SK-N-SH treated with all-trans-retinoic acid at 6 μM for 48 hours (cell line): ENCODE measurements at regions not wholly inside any gene's neighbourhood (a gene's known extent, or its start where the extent isn't known, plus 50 kb on each side); places are given as distances from the start of the nearest gene placed in this dataset.

ENCODE experiments used
- ATAC-seq: fragments of 200-7000 bp; cut with Tn5 transposase; 3 replicates; pipeline ENCODE4 v1.9.1; 2020; ENCODE audit warnings: mild to moderate bottlenecking, moderate library complexity
- ARNTL ChIP-seq: fragments of 450-650 bp; formaldehyde crosslinking; IDR thresholded peaks from 2 replicates; pipeline ENCODE4 v1.5.0; 2020; ENCODE audit warnings: low read depth, mild to moderate bottlenecking, moderate library complexity, borderline replicate concordance
- BACH2 ChIP-seq: fragments of 250-450 bp; sonication (Bioruptor Pico); IDR thresholded peaks from 2 replicates; pipeline ENCODE4 v1.9.0; 2021; ENCODE audit warnings: mild to moderate bottlenecking, borderline replicate concordance
- CREB5 ChIP-seq: fragments of 250-450 bp; sonication (Bioruptor Pico); IDR thresholded peaks from 2 replicates; pipeline ENCODE4 v1.5.1; 2020; ENCODE audit warnings: low read depth, mild to moderate bottlenecking, moderate library complexity
- CSDC2 ChIP-seq: fragments of 250-450 bp; sonication (Bioruptor Pico); IDR thresholded peaks from 2 replicates; pipeline ENCODE4 v1.5.0; 2020; ENCODE audit warnings: mild to moderate bottlenecking, moderate library complexity
- CSRNP3 ChIP-seq: fragments of 250-450 bp; sonication (Bioruptor Pico); IDR thresholded peaks from 2 replicates; pipeline ENCODE4 v1.5.1; 2021; ENCODE audit warnings: mild to moderate bottlenecking, moderate library complexity
- ESRRG ChIP-seq: fragments of 250-450 bp; sonication (Bioruptor Pico); IDR thresholded peaks from 2 replicates; pipeline ENCODE4 v1.6.1; 2021; ENCODE audit warnings: mild to moderate bottlenecking
- GLIS3 ChIP-seq: fragments of 250-450 bp; sonication (Bioruptor Pico); IDR thresholded peaks from 2 replicates; pipeline ENCODE4 v1.5.0; 2020; ENCODE audit warnings: mild to moderate bottlenecking, moderate library complexity
- ISL1 ChIP-seq: fragments of 250-450 bp; sonication (Bioruptor Pico); IDR thresholded peaks from 2 replicates; pipeline ENCODE4 v2.1.2; 2022; ENCODE audit warnings: mild to moderate bottlenecking, moderate library complexity
- PATZ1 ChIP-seq: fragments of 250-450 bp; sonication (Bioruptor Pico); IDR thresholded peaks from 2 replicates; pipeline ENCODE4 v1.8.0; 2020; ENCODE audit warnings: mild to moderate bottlenecking, moderate library complexity, borderline replicate concordance
- POU6F1 ChIP-seq: fragments of 250-450 bp; sonication (Bioruptor Pico); IDR thresholded peaks from 2 replicates; pipeline ENCODE4 v1.8.0; 2021; ENCODE audit warnings: low read depth, mild to moderate bottlenecking, moderate library complexity, borderline replicate concordance
- PPARA ChIP-seq: fragments of 250-450 bp; sonication (Bioruptor Pico); IDR thresholded peaks from 2 replicates; pipeline ENCODE4 v1.5.0; 2020; ENCODE audit warnings: mild to moderate bottlenecking, borderline replicate concordance
- RARB ChIP-seq: fragments of 250-450 bp; sonication (Bioruptor Pico); IDR thresholded peaks from 2 replicates; pipeline ENCODE4 v1.8.0; 2021; ENCODE audit warnings: mild to moderate bottlenecking, moderate library complexity
- SNAI2 ChIP-seq: fragments of 250-450 bp; sonication (Bioruptor Pico); IDR thresholded peaks from 2 replicates; pipeline ENCODE4 v1.5.0; 2020; ENCODE audit warnings: mild to moderate bottlenecking, moderate library complexity
- TCF4 ChIP-seq: fragments of 250-450 bp; sonication (Bioruptor Pico); IDR thresholded peaks from 2 replicates; pipeline ENCODE4 v1.8.0; 2021; ENCODE audit warnings: mild to moderate bottlenecking, moderate library complexity, borderline replicate concordance
- TOX ChIP-seq: fragments of 250-450 bp; sonication (Bioruptor Pico); IDR thresholded peaks from 2 replicates; pipeline ENCODE4 v1.8.0; 2021; ENCODE audit warnings: mild to moderate bottlenecking, moderate library complexity, borderline replicate concordance
- ZC3H10 ChIP-seq: fragments of 250-450 bp; sonication (Bioruptor Pico); IDR thresholded peaks from 2 replicates; pipeline ENCODE4 v1.5.1; 2021; ENCODE audit warnings: mild to moderate bottlenecking, moderate library complexity
- ZFP3 ChIP-seq: fragments of 250-450 bp; sonication (Bioruptor Pico); IDR thresholded peaks from 2 replicates; pipeline ENCODE4 v1.5.0; 2020; ENCODE audit warnings: mild to moderate bottlenecking, moderate library complexity
- ZNF565 ChIP-seq: fragments of 450-650 bp; formaldehyde crosslinking; conservative IDR thresholded peaks from 2 replicates; pipeline ENCODE4 v1.5.0; 2020; ENCODE audit warnings: low read depth, mild to moderate bottlenecking, moderate library complexity
- ZNF70 ChIP-seq: fragments of 450-650 bp; formaldehyde crosslinking; IDR thresholded peaks from 2 replicates; pipeline ENCODE4 v1.5.0; 2020; ENCODE audit warnings: mild to moderate bottlenecking, moderate library complexity

GRCh38 chr9:82606492-82607382, 456.2 kb downstream of the RASEF start:
- TF ChIP-seq ZFP3 (CRISPR knock-in tag) (0 out of 2 replicates have a peak, but pooled peaks have one; percentile 61), CSRNP3 (CRISPR knock-in tag) (no peak)
- peak; percentile 99 for ATAC-seq

- ATAC-seq, result no peak
- TF ChIP-seq TOX (CRISPR knock-in tag), result no peak
- no peak for TF ChIP-seq ISL1 (CRISPR knock-in tag)
- no peak for TF ChIP-seq ZFP3 (CRISPR knock-in tag)
- TF ChIP-seq PPARA, result no peak
- no peak for TF ChIP-seq POU6F1 (CRISPR knock-in tag)
- no peak for TF ChIP-seq ZNF70 (CRISPR knock-in tag)
- no peak for TF ChIP-seq PATZ1 (CRISPR knock-in tag)
- no peak for TF ChIP-seq GLIS3 (CRISPR knock-in tag)
- TF ChIP-seq RARB (CRISPR knock-in tag), result no peak
- no peak for TF ChIP-seq CREB5 (CRISPR knock-in tag)
- TF ChIP-seq ESRRG (CRISPR knock-in tag), result no peak
- TF ChIP-seq ARNTL (CRISPR knock-in tag), result no peak
These were observed 454.5 kb downstream of the RASEF start for GRCh38 chr9:82608487-82608886.

- TF ChIP-seq TCF4 (CRISPR knock-in tag) (no peak), PPARA (no peak), CSDC2 (CRISPR knock-in tag) (no peak), TOX (CRISPR knock-in tag) (no peak), ESRRG (CRISPR knock-in tag) (no peak), ZNF565 (no peak), ARNTL (CRISPR knock-in tag) (no peak)
- ATAC-seq, result no peak
These were observed 450.0 kb downstream of the RASEF start for GRCh38 chr9:82612942-82613341.

- no peak for TF ChIP-seq TOX (CRISPR knock-in tag)
- no peak for TF ChIP-seq GLIS3 (CRISPR knock-in tag)
- no peak for TF ChIP-seq BACH2 (CRISPR knock-in tag)
- TF ChIP-seq ZC3H10 (CRISPR knock-in tag), result no peak
- TF ChIP-seq CSRNP3 (CRISPR knock-in tag), result no peak
- no peak for TF ChIP-seq ZNF70 (CRISPR knock-in tag)
- no peak for TF ChIP-seq CSDC2 (CRISPR knock-in tag)
- TF ChIP-seq CREB5 (CRISPR knock-in tag), result no peak
- no peak for TF ChIP-seq ZNF565
- no peak for TF ChIP-seq SNAI2 (CRISPR knock-in tag)
- no peak for TF ChIP-seq ZFP3 (CRISPR knock-in tag)
- no peak for ATAC-seq
These were observed 449.4 kb downstream of the RASEF start for GRCh38 chr9:82613498-82613897.
